K562 (cell line): ENCODE measurements at regions not wholly inside any gene's neighbourhood (a gene's known extent, or its start where the extent isn't known, plus 50 kb on each side); places are given as distances from the start of the nearest gene placed in this dataset.
A peak's percentile ranks its signal among the peaks of the same experiment; 100 is the strongest.

Experiments used
- ATAC-seq: fragments of 200-7000 bp; cut with Tn5 transposase; 3 replicates; pipeline ENCODE4 v1.9.1; 2020; ENCODE audit warnings: moderate library complexity
- BruUV-seq: library from RNA; stranded (reverse); fragments of 400-500 nt; replicated peaks from 2 replicates; lab custom pipeline; 2021; lab: Mats Ljungman, UMichigan
- CTCF ChIA-PET: fragments of 300-600 bp; formaldehyde crosslinking; extraction: SDS; loops from one replicate; lab custom pipeline; 2021; ENCODE audit warnings: low intra/inter-chr PET ratio; lab: Yijun Ruan, JAX
- POLR2A ChIA-PET: fragments of 300-600, 350-650 bp; sonication (Branson Sonifier 250); formaldehyde crosslinking; extraction: SDS; loops from one replicate; lab custom pipeline; 2021; ENCODE audit warnings: antibody characterized with exemption, inconsistent platforms; lab: Yijun Ruan, JAX
- DNase-seq, 4 experiments: peaks; one replicate each; pipeline versions ENCODE4 v3.0.0 to v3.0.0-alpha.2; 2011 to 2018; ENCODE audit warnings: low spot score in 3 of 4, mixed read lengths in 3 of 4; ENCODE audit errors: extremely low read depth in 1 of 4
- FAIRE-seq: peaks from 2 replicates; lab custom pipeline; 2011; peaks lifted over from hg19 to GRCh38; lab: Jason Lieb, UNC
- H2AFZ ChIP-seq: 2 replicates; pipeline ENCODE4 v1.6.0; 2011; ENCODE audit warnings: low read depth, low read length, control low read depth, inconsistent platforms
- H3K27ac ChIP-seq: fragments of 200-600 bp; 3 replicates; pipeline ENCODE4 v1.8.0; 2011; ENCODE audit warnings: low read depth, mild to moderate bottlenecking, control low read depth, inconsistent platforms, low read length, moderate library complexity, mixed read lengths; ENCODE audit errors: extremely low read depth
- H3K27me3 ChIP-seq, 2 experiments: fragments of 300-600 bp in 1 of 2; 2 replicates in 1 of 2; 3 replicates in 1 of 2; pipeline versions ENCODE4 v1.6.0 to v1.8.0; 2011; ENCODE audit warnings: inconsistent platforms in 2 of 2, low read length in 2 of 2, mild to moderate bottlenecking in 1 of 2, mixed read lengths in 1 of 2, moderate library complexity in 1 of 2; ENCODE audit not compliant: control insufficient read depth in 2 of 2, insufficient read depth in 2 of 2
- H3K36me3 ChIP-seq: fragments of 300-600 bp; 3 replicates; pipeline ENCODE4 v1.8.0; 2011; ENCODE audit warnings: mild to moderate bottlenecking, low read length, inconsistent platforms; ENCODE audit not compliant: control insufficient read depth, insufficient read depth
- H3K4me1 ChIP-seq, 2 experiments: fragments of 200-600 bp in 1 of 2; replicated peaks in 1 of 2; 2 replicates in 1 of 2; 3 replicates in 1 of 2; pipeline versions ENCODE4 v1.5.1 to v1.8.0; 2011; ENCODE audit warnings: inconsistent platforms in 2 of 2, low read length in 2 of 2, mild to moderate bottlenecking in 1 of 2, mixed read lengths in 1 of 2, moderate library complexity in 1 of 2; ENCODE audit not compliant: control insufficient read depth in 2 of 2, insufficient read depth in 2 of 2
- H3K4me2 ChIP-seq: 2 replicates; pipeline ENCODE4 v1.6.1; 2011; ENCODE audit warnings: low read length, control low read depth, inconsistent platforms, mixed read lengths; ENCODE audit not compliant: insufficient read depth
- H3K4me3 ChIP-seq: fragments of 200-600 bp; sonication (generic), shearing (Covaris generic); 2 replicates; pipeline ENCODE4 v1.5.1; 2016; ENCODE audit warnings: control low read depth, inconsistent platforms
- H3K79me2 ChIP-seq: fragments of 200-600 bp; 3 replicates; pipeline ENCODE4 v1.8.0; 2011; ENCODE audit warnings: low read length, inconsistent platforms; ENCODE audit not compliant: control insufficient read depth, insufficient read depth
- H3K9ac ChIP-seq, 2 experiments: 2 replicates each; pipeline versions ENCODE4 v1.6.0 to v1.6.1; 2011; ENCODE audit warnings: low read depth in 2 of 2, low read length in 2 of 2, control low read depth in 1 of 2, inconsistent platforms in 1 of 2, mild to moderate bottlenecking in 1 of 2, mixed read lengths in 1 of 2; ENCODE audit not compliant: insufficient read depth in 1 of 2
- H3K9me1 ChIP-seq: one replicate; pipeline ENCODE4 v1.6.0; 2011; ENCODE audit warnings: inconsistent platforms, mild to moderate bottlenecking, low read length, moderate library complexity; ENCODE audit not compliant: control insufficient read depth, insufficient read depth
- H3K9me3 ChIP-seq: replicated peaks from 2 replicates; pipeline ENCODE4 v1.5.1; 2011; ENCODE audit warnings: low read depth, low read length, inconsistent platforms; ENCODE audit not compliant: control insufficient read depth, insufficient read depth
- H4K20me1 ChIP-seq: replicated peaks from 2 replicates; pipeline ENCODE4 v1.6.1; 2011; ENCODE audit warnings: low read length, inconsistent platforms, mixed read lengths; ENCODE audit not compliant: control insufficient read depth, insufficient read depth
- RAD21 ChIP-seq, 2 experiments: fragments of 250-450 bp in 1 of 2; fragments of 450-650 bp in 1 of 2; sonication (Bioruptor Pico) in 1 of 2; formaldehyde crosslinking in 1 of 2; IDR thresholded peaks in 1 of 2; conservative IDR thresholded peaks in 1 of 2; 2 replicates each; pipeline versions ENCODE4 v1.4.0 to v1.8.0; 2020 to 2022; ENCODE audit warnings: mild to moderate bottlenecking in 2 of 2, moderate library complexity in 1 of 2
- TAF15 ChIP-seq: fragments of 200-400 bp; formaldehyde crosslinking; IDR thresholded peaks from 2 replicates; pipeline ENCODE4 v1.6.1; 2017; ENCODE audit warnings: mild to moderate bottlenecking, low read depth, low read length, moderate library complexity
- WGBS: fragments of 100-300 bp; shearing (Covaris generic); methylation state at CpG from one replicate; pipeline ENCODE4 v1.1.6; 2016; ENCODE audit warnings: low coverage, mixed read lengths; ENCODE audit not compliant: insufficient coverage; ENCODE audit errors: missing lambda C conversion rate; 5-methylcytosine and 5-hydroxymethylcytosine counted together
- in situ Hi-C: fragments of 300-500 bp; cut with MboI; formaldehyde crosslinking; loops from 4 replicates; pipeline ENCODE4 v1.15.0; 2018; ENCODE audit warnings: inconsistent platforms, mixed read lengths
- intact Hi-C: fragments of 100-400 bp; cut with micrococcal nuclease; formaldehyde crosslinking; loops from 2 replicates; pipeline ENCODE4 v1.14.2; 2022
- TF ChIP-seq, protein P1 (sequence below), 3 experiments: IDR thresholded peaks in 2 of 3; conservative IDR thresholded peaks in 1 of 3; 2 replicates each; pipeline ENCODE4 v1.5.1; 2011 to 2012; ENCODE audit warnings: low read length in 3 of 3, mild to moderate bottlenecking in 3 of 3, control low read depth in 2 of 3, improper control_type of control experiment in 1 of 3, inconsistent platforms in 1 of 3, low read depth in 1 of 3, mixed read lengths in 1 of 3, moderate library complexity in 1 of 3; ENCODE audit not compliant: insufficient read depth in 2 of 3
- TF ChIP-seq, protein P2 (sequence below): sonication (generic); formaldehyde crosslinking; IDR thresholded peaks from 2 replicates; pipeline ENCODE4 v1.9.0; 2022; ENCODE audit warnings: mild to moderate bottlenecking, missing genetic modification reagents
- TF ChIP-seq, protein P3 (sequence below): fragments of 450-650 bp; IDR thresholded peaks from 2 replicates; pipeline ENCODE4 v1.6.1; 2016; ENCODE audit warnings: mild to moderate bottlenecking, moderate library complexity

DNA sequence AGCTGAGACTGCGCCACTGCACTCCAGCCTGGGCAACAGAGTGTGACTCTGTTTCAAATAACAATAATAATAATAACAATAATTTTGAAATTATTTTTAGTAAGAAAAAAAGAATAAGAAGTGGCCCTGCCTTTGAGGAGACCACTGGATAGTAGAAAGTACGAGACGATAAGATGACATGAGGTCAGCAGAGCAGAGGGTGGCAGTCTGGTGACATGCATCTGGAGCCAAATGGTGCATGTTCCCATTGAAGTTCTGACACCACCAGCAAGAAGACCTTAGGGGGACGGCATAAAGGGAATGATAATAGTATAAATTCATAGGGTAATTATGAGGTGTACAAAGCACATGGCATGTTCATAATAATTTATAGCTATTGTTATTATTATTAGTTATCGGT lies 542.2 kb upstream of the TBL1XR1 start:
- TF ChIP-seq, protein P1, sequence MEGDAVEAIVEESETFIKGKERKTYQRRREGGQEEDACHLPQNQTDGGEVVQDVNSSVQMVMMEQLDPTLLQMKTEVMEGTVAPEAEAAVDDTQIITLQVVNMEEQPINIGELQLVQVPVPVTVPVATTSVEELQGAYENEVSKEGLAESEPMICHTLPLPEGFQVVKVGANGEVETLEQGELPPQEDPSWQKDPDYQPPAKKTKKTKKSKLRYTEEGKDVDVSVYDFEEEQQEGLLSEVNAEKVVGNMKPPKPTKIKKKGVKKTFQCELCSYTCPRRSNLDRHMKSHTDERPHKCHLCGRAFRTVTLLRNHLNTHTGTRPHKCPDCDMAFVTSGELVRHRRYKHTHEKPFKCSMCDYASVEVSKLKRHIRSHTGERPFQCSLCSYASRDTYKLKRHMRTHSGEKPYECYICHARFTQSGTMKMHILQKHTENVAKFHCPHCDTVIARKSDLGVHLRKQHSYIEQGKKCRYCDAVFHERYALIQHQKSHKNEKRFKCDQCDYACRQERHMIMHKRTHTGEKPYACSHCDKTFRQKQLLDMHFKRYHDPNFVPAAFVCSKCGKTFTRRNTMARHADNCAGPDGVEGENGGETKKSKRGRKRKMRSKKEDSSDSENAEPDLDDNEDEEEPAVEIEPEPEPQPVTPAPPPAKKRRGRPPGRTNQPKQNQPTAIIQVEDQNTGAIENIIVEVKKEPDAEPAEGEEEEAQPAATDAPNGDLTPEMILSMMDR (IDR thresholded peaks at IDR 0.05 in 2 of 3, conservative IDR thresholded peaks at IDR 0.05 in 1 of 3; ENCODE audit: insufficient read depth in 2 of 3, low read depth in 1 of 3, low read length in 3 of 3) = 0 out of 6 replicates have a peak, but pooled peaks of 1 of the 3 experiments have one; percentile 13
- TF ChIP-seq, protein P2, sequence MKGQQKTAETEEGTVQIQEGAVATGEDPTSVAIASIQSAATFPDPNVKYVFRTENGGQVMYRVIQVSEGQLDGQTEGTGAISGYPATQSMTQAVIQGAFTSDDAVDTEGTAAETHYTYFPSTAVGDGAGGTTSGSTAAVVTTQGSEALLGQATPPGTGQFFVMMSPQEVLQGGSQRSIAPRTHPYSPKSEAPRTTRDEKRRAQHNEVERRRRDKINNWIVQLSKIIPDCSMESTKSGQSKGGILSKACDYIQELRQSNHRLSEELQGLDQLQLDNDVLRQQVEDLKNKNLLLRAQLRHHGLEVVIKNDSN (CRISPR knock-in tag) = no peak
- TF ChIP-seq, protein P3, sequence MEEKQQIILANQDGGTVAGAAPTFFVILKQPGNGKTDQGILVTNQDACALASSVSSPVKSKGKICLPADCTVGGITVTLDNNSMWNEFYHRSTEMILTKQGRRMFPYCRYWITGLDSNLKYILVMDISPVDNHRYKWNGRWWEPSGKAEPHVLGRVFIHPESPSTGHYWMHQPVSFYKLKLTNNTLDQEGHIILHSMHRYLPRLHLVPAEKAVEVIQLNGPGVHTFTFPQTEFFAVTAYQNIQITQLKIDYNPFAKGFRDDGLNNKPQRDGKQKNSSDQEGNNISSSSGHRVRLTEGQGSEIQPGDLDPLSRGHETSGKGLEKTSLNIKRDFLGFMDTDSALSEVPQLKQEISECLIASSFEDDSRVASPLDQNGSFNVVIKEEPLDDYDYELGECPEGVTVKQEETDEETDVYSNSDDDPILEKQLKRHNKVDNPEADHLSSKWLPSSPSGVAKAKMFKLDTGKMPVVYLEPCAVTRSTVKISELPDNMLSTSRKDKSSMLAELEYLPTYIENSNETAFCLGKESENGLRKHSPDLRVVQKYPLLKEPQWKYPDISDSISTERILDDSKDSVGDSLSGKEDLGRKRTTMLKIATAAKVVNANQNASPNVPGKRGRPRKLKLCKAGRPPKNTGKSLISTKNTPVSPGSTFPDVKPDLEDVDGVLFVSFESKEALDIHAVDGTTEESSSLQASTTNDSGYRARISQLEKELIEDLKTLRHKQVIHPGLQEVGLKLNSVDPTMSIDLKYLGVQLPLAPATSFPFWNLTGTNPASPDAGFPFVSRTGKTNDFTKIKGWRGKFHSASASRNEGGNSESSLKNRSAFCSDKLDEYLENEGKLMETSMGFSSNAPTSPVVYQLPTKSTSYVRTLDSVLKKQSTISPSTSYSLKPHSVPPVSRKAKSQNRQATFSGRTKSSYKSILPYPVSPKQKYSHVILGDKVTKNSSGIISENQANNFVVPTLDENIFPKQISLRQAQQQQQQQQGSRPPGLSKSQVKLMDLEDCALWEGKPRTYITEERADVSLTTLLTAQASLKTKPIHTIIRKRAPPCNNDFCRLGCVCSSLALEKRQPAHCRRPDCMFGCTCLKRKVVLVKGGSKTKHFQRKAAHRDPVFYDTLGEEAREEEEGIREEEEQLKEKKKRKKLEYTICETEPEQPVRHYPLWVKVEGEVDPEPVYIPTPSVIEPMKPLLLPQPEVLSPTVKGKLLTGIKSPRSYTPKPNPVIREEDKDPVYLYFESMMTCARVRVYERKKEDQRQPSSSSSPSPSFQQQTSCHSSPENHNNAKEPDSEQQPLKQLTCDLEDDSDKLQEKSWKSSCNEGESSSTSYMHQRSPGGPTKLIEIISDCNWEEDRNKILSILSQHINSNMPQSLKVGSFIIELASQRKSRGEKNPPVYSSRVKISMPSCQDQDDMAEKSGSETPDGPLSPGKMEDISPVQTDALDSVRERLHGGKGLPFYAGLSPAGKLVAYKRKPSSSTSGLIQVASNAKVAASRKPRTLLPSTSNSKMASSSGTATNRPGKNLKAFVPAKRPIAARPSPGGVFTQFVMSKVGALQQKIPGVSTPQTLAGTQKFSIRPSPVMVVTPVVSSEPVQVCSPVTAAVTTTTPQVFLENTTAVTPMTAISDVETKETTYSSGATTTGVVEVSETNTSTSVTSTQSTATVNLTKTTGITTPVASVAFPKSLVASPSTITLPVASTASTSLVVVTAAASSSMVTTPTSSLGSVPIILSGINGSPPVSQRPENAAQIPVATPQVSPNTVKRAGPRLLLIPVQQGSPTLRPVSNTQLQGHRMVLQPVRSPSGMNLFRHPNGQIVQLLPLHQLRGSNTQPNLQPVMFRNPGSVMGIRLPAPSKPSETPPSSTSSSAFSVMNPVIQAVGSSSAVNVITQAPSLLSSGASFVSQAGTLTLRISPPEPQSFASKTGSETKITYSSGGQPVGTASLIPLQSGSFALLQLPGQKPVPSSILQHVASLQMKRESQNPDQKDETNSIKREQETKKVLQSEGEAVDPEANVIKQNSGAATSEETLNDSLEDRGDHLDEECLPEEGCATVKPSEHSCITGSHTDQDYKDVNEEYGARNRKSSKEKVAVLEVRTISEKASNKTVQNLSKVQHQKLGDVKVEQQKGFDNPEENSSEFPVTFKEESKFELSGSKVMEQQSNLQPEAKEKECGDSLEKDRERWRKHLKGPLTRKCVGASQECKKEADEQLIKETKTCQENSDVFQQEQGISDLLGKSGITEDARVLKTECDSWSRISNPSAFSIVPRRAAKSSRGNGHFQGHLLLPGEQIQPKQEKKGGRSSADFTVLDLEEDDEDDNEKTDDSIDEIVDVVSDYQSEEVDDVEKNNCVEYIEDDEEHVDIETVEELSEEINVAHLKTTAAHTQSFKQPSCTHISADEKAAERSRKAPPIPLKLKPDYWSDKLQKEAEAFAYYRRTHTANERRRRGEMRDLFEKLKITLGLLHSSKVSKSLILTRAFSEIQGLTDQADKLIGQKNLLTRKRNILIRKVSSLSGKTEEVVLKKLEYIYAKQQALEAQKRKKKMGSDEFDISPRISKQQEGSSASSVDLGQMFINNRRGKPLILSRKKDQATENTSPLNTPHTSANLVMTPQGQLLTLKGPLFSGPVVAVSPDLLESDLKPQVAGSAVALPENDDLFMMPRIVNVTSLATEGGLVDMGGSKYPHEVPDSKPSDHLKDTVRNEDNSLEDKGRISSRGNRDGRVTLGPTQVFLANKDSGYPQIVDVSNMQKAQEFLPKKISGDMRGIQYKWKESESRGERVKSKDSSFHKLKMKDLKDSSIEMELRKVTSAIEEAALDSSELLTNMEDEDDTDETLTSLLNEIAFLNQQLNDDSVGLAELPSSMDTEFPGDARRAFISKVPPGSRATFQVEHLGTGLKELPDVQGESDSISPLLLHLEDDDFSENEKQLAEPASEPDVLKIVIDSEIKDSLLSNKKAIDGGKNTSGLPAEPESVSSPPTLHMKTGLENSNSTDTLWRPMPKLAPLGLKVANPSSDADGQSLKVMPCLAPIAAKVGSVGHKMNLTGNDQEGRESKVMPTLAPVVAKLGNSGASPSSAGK = no peak
- peak; percentile 9 to 51; a peak in 2 of 4 replicates for TF ChIP-seq RAD21 (CRISPR knock-in tag; conservative IDR thresholded peaks at IDR 0.05 in 1 of 2, IDR thresholded peaks at IDR 0.05 in 1 of 2)
- no peak for TF ChIP-seq TAF15
- Histone ChIP-seq H3K27me3 (no peaks in the 10 kb centered on the region), H3K9me1 (no peaks in the 10 kb centered on the region), H2AFZ (no peak overlapping the region), H3K4me1 (no peaks in the 10 kb centered on the region; a peak in 1 of 5 replicates), H3K79me2 (no peaks in the 10 kb centered on the region), H3K9me3 (no peaks in the 10 kb centered on the region), H3K27ac (no peak overlapping the region), H3K36me3 (no peaks in the 10 kb centered on the region), H3K9ac (no peak overlapping the region), H3K4me2 (no peak overlapping the region), H4K20me1 (no peaks in the 10 kb centered on the region), H3K4me3 (no peak overlapping the region)
- in situ Hi-C loops (no loop called here), intact Hi-C loops (no loop called here)
- POLR2A ChIA-PET = no interaction called here
- 43% methylated on average over 5 of the region's 5 CpGs for WGBS
- no peak for ATAC-seq
- no peak for DNase-seq
- BruUV-seq = no TSS peak
- CTCF ChIA-PET = no interaction called here
- FAIRE-seq = no peak
